ENCODE measurements at regions not wholly inside any gene's neighbourhood (a gene's known extent, or its start where the extent isn't known, plus 50 kb on each side); places are given as distances from the start of the nearest gene placed in this dataset.

DNA sequence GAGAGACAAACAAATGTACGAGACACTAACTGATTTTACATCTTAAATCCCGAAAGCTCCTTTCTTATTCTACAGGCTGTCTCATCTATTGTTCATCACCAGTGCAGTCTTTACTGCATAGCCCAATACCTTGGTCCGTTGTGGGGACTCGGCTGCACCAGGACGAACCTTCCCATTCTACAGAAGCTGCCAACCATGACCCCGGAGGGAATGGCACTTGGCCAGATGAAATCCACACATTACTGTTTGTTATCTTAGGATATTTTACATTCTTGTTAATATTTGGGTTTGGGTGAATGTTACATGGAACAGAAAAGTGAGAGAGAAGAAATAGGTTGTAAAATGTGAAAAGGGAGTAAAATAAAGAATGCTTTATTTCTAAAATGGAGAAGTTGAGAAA, 195.1 kb downstream of the RFC3 start:
- Histone ChIP-seq H3K4me2 (no peak overlapping the region), H3K27me3 (ENCODE audit: insufficient read depth, low read depth) (no peaks in the 10 kb centered on the region), H4K20me1 (ENCODE audit: insufficient read depth) (no peaks in the 10 kb centered on the region), H3K27ac (no peak overlapping the region), H3K36me3 (ENCODE audit: insufficient read depth) (no peaks in the 10 kb centered on the region), H3K79me2 (ENCODE audit: insufficient read depth, low read depth) (no peaks in the 10 kb centered on the region), H3K4me1 (ENCODE audit: low read depth, poor library complexity, severe bottlenecking) (no peaks in the 10 kb centered on the region), H2AFZ (ENCODE audit: low read depth) (no peak overlapping the region), H3K9ac (no peak overlapping the region), H3K4me3 (IDR thresholded peaks at IDR 0.05; ENCODE audit: insufficient read depth, low read depth, low read length) (no peak overlapping the region)
- TF ChIP-seq, protein P1, sequence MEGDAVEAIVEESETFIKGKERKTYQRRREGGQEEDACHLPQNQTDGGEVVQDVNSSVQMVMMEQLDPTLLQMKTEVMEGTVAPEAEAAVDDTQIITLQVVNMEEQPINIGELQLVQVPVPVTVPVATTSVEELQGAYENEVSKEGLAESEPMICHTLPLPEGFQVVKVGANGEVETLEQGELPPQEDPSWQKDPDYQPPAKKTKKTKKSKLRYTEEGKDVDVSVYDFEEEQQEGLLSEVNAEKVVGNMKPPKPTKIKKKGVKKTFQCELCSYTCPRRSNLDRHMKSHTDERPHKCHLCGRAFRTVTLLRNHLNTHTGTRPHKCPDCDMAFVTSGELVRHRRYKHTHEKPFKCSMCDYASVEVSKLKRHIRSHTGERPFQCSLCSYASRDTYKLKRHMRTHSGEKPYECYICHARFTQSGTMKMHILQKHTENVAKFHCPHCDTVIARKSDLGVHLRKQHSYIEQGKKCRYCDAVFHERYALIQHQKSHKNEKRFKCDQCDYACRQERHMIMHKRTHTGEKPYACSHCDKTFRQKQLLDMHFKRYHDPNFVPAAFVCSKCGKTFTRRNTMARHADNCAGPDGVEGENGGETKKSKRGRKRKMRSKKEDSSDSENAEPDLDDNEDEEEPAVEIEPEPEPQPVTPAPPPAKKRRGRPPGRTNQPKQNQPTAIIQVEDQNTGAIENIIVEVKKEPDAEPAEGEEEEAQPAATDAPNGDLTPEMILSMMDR (conservative IDR thresholded peaks at IDR 0.05; ENCODE audit: low read depth, low read length): no peak

DNA sequence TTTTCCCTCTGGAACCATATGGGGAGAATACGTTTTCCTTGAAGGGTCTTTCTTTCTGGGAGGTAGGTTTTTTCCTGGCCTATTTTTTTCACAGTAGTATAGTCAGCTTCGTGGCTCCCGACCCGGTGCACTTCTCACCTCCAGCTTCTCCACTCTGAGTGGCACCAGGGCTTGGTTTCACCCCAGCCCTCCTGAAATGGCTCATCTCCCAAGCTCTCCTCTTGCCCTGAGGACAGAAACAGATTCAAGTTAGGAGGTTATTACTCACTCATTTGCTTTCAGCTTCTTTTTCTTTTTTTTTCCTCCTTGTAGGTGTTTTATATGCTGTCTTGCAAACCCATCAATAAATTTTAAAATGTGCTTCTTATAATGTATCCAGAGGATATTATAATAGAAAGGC, 199.3 kb downstream of the RFC3 start:
- Histone ChIP-seq H3K9ac (no peak overlapping the region), H3K79me2 (ENCODE audit: insufficient read depth, low read depth) (no peaks in the 10 kb centered on the region), H3K4me1 (ENCODE audit: low read depth, poor library complexity, severe bottlenecking) (no peaks in the 10 kb centered on the region), H3K27me3 (ENCODE audit: insufficient read depth, low read depth) (no peaks in the 10 kb centered on the region), H3K4me2 (no peak overlapping the region), H2AFZ (ENCODE audit: low read depth) (no peak overlapping the region), H3K36me3 (ENCODE audit: insufficient read depth) (no peaks in the 10 kb centered on the region), H3K4me3 (IDR thresholded peaks at IDR 0.05; ENCODE audit: insufficient read depth, low read depth, low read length) (no peak overlapping the region), H3K27ac (no peak overlapping the region), H4K20me1 (ENCODE audit: insufficient read depth) (no peaks in the 10 kb centered on the region)
- TF ChIP-seq, protein P1 (conservative IDR thresholded peaks at IDR 0.05; ENCODE audit: low read depth, low read length): no peak

DNA sequence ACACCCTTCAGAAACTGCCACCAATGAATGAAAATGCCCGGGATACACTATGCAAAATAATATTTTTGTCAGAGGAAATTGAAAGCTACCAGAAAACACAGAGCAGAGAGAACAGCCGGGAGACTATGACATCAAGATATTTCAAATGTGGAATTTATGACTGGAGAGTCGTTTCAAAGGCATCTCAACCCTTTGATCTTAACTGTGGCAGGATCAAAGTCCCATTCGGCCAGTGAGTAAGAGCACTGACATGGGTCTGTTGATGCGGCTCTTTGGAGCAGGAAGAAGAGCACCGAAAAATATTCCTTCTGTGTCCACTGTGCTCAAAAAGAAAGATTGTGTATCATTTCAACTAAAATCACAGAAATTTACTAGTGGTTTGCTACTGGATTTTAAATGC, 201.9 kb downstream of the RFC3 start:
- no peak overlapping the region for H3K4me3 ChIP-seq (IDR thresholded peaks at IDR 0.05; ENCODE audit: insufficient read depth, low read depth, low read length)
- no peaks in the 10 kb centered on the region for H4K20me1 ChIP-seq (ENCODE audit: insufficient read depth)
- no peaks in the 10 kb centered on the region for H3K27me3 ChIP-seq (ENCODE audit: insufficient read depth, low read depth)
- no peaks in the 10 kb centered on the region for H3K36me3 ChIP-seq (ENCODE audit: insufficient read depth)
- no peak overlapping the region for H2AFZ ChIP-seq (ENCODE audit: low read depth)
- H3K4me1 ChIP-seq (ENCODE audit: low read depth, poor library complexity, severe bottlenecking): no peaks in the 10 kb centered on the region
- no peak overlapping the region for H3K9ac ChIP-seq
- H3K27ac ChIP-seq: no peak overlapping the region
- no peak overlapping the region for H3K4me2 ChIP-seq
- H3K79me2 ChIP-seq (ENCODE audit: insufficient read depth, low read depth): no peaks in the 10 kb centered on the region
- TF ChIP-seq, protein P1 (conservative IDR thresholded peaks at IDR 0.05; ENCODE audit: low read depth, low read length): no peak

GRCh38 chr13:34020388-34020787, 202.4 kb downstream of the RFC3 start:
- Histone ChIP-seq H3K79me2 (ENCODE audit: insufficient read depth, low read depth) (no peaks in the 10 kb centered on the region), H3K36me3 (ENCODE audit: insufficient read depth) (no peaks in the 10 kb centered on the region), H3K4me2 (no peak overlapping the region), H4K20me1 (ENCODE audit: insufficient read depth) (no peaks in the 10 kb centered on the region), H2AFZ (ENCODE audit: low read depth) (no peak overlapping the region), H3K27me3 (ENCODE audit: insufficient read depth, low read depth) (no peaks in the 10 kb centered on the region), H3K9ac (no peak overlapping the region), H3K4me3 (IDR thresholded peaks at IDR 0.05; ENCODE audit: insufficient read depth, low read depth, low read length) (no peak overlapping the region), H3K27ac (no peak overlapping the region), H3K4me1 (ENCODE audit: low read depth, poor library complexity, severe bottlenecking) (no peaks in the 10 kb centered on the region)
- TF ChIP-seq, protein P1 (conservative IDR thresholded peaks at IDR 0.05; ENCODE audit: low read depth, low read length): no peak

- Histone ChIP-seq H2AFZ (ENCODE audit: low read depth) (no peak overlapping the region), H3K79me2 (ENCODE audit: insufficient read depth, low read depth) (no peaks in the 10 kb centered on the region), H4K20me1 (ENCODE audit: insufficient read depth) (no peaks in the 10 kb centered on the region), H3K4me1 (ENCODE audit: low read depth, poor library complexity, severe bottlenecking) (no peaks in the 10 kb centered on the region), H3K27ac (no peak overlapping the region), H3K4me2 (no peak overlapping the region), H3K9ac (no peak overlapping the region), H3K4me3 (IDR thresholded peaks at IDR 0.05; ENCODE audit: insufficient read depth, low read depth, low read length) (no peak overlapping the region), H3K36me3 (ENCODE audit: insufficient read depth) (no peaks in the 10 kb centered on the region), H3K27me3 (ENCODE audit: insufficient read depth, low read depth) (no peaks in the 10 kb centered on the region)
- TF ChIP-seq, protein P1 (conservative IDR thresholded peaks at IDR 0.05; ENCODE audit: low read depth, low read length): no peak
Observed at GRCh38 chr13:34021619-34022018, 203.7 kb downstream of the RFC3 start.

Measured in KMS-11 (cell line).